NCI-H2029 (cell line): ENCODE measurements at regions not wholly inside any gene's neighbourhood (a gene's known extent, or its start where the extent isn't known, plus 50 kb on each side); places are given as distances from the start of the nearest gene placed in this dataset.

Experiments
- DNase-seq: peaks from one replicate; lab custom pipeline; 2025; lab: John Stamatoyannopoulos, UW

DNA sequence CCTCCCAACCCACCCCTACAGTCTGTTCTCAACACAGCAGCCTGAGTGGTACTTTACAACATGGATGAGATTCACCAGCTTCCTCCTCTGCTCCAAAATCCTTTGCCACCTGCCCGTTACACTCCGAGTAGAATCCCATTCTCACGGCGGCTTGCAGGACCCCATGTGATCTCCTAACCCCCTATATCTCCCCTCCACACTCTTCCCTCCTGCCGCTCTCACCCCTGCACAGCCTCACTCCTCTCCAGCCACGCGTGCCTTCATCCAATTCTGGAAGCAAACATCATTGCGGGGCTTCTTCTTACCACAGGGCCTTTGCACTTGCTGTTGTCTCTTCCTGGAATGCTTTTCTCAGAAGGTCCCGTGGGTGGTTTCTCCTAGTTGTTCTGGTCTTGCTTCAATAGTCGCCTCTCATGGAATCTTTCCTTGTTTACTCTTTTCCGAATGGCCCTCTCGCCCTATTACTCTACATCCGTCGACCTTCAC is 472.3 kb downstream of the CDH26 start:
- no peak for DNase-seq

DNA sequence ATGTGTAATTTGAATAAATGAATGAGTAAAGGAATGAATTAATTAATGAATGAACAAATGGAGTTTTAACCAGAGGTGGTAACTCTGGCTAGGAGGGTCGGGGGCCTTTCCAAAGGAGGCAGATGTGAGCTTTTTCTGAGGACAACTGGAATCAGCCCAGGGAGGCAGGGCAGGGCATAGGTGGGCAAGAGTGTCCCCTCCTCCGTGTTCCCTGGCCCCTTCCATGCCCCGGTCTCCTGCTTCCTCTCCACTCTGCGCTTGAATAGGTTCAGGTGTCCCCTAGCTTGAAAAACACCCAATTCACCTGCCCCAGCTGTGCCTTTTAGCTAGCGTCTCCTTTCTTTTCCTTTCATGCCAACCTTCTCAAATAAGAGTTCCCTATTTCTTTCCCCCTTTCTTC is 473.1 kb downstream of the CDH26 start:
- DNase-seq: no peak

DNA sequence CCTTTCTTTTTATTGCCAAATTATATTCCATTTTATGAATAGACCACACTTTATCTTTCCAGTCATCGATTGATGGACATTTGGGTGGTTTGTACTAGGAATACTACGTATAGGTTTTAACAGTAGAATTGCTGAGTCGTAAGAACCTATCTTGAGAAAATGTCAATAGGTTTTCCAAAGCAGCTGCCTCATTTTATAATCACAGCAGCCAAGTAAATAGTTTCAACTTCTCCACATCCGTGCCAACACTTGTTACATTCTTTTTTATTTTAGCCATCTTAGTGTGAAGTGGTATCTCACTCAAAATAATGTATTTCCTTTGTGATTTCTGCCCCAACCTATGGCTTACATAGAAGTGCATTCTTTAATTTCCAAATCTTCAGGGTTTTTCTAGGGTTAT is 479.2 kb downstream of the CDH26 start:
- no peak for DNase-seq

DNA sequence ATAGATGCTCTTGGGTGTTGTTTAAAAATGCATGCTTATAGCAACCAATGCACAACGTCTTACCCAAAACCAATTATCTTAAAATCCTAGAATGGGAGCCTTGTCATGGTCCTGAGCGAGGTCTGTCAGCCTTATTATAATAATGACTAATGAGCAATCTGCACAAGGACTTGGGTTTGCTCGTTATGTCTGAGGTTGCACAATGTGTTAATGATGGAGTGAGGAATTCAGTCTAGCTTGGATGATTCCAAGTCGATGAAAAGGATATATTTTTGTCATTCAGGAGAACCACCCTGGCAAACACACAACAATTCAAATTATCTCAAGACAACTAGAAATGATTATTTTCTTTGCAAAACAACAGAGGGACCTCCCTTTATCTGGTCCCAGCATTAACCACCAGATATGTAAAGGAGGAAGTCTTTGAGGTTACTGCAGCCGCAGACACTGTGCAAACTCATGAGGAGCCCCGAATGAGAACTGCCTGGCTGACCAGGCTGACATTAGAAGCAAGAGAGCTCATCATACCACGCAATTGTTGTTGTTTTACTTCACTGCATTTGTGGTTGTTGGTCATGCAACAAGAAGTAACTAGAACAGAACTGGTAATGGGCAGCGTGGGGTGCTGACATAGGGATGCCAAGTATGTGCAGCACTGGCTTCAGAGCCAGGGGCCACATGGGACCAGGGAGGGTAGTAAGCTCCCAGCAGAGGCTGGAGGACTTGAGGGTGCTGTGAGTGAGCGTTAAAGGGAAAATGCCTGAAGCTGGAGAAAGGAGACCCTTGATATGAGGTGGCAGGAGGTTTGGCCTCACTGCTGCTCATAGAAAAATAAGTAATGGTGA is 488.3 kb downstream of the CDH26 start:
- DNase-seq: no peak

DNA sequence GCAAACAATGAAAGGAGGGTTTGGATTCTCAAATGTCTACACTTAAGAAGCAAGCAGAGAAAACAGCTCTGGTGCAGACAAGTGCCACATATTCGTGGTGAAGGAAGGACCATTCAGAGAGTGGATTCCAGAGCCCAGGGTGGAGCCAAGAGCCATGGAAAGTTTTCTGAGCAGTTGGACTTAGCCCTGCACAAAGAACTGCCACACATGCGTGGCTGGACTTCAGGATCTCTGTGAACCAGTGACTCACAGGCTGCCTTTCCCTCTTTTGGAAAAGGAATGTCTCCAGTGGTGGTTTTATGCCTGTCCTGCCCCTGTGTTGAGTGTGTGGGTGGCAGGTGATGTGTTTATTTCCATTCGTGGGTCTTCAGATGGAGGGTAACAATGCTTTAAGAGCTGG is 489.5 kb downstream of the CDH26 start:
- no peak for DNase-seq

DNA sequence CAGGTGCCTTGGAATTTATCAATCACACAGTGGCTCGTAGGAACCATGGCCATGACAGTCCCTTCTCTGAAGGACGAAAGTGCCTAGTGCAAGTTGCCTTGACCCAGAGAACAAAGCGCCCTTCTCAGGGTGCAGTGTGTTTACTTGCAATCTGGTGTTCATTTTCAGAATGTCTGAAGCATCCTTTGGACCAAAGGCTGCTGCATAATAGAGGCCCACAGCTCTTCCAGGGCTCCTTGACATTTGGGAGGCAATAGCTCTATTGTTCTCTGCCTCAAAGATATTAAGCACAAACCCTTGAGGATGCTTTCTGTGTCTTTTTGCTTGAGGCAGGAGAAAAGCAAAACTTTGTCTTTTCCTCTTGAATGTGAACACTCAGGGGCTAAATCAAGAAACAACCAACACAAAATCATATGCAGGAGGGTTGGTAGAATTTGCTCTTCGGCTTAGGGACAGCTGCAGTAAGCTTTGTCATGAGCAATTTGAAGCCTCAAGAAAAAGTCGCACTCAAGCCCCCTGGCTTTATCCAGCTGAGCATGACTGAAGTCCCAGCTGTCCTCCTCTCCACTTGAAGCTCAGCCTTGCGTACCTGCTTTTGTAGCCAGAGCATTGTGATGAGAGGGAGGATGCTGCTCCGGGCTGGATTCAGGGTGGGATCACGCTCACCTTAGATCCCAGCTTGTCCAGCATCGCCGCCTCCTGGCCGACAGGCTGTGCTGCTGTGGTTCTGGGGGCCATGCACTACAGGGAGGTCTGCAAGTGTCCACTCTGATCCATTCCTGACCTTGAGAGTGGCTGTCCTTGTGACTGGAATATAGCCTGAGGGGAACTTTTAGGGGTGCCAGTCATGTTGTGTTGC is 495.4 kb downstream of the CDH26 start:
- DNase-seq: no peak

DNA sequence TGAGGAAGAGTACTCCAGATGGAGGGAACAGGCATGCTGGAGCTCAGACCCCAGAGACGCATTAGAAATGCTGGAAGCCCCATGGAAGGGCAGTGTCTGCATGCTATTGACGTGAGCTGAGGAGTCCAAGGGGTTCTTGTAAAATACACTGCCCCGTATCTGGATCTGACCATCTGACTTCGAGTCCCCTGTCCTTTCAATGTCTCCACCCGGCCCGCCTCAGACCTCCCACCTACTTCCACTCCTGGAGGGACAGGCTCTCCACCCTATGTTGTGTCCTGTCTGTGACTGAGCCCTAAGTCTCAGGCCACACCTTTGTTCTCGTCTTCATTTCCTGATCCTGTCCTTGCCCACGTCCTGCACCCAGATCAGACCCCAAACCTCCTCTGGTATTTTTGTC is 496.3 kb downstream of the CDH26 start:
- no peak for DNase-seq

DNA sequence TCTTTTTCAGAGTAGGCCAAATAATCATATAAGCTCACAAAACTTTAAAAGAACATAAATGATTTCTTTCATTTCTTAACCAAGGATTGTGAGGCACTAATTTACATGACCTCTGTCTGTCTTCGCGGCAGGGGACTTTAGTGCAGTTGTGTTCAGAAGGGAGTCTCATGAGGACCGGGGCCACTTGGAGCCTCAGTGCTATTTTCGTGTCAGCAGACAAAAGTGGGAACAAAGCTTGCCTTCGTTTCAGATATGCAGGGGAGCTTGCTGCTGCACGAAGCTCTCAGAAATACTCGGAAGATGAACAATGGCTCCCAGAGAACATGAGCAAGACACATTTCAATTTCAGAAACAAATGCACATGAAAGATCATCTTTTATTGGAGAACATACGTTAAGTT is 497.0 kb downstream of the CDH26 start:
- no peak for DNase-seq

DNA sequence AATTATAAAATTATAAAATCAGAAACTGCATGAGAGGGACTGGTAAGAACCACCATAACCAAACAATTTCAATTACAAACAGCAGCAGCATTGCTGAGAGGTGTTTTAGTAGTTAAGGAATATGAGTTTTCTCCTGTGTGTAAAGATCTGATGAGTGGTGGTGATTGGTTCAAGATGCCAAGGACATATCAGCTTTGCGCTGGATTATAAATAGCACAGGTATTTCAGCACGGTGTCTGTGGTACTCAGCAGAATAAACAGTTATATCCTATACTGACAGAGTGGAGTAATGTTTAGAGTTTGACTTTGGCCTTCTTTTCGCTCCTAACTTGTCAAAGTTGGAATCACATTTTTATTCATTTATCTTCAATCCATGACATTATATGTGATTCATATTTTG is 501.0 kb downstream of the CDH26 start:
- no peak for DNase-seq

DNA sequence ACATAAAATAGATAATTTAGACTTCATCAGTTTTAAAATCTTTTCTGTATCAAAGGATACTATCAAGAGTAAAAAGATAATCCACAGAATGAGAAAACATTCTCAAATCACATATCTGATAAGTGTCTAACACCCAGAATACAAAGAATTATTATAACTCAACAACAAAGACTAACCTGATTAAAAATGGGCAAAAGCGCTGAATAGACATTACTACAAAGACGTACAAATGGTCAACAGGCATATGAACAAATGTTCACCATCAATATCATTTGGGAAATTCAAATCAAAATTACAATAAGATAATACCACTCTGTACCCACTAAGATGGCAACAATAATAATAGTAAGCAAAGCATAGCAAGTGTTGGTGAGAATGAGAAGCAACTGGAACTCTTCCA is 503.8 kb downstream of the CDH26 start:
- no peak for DNase-seq

DNA sequence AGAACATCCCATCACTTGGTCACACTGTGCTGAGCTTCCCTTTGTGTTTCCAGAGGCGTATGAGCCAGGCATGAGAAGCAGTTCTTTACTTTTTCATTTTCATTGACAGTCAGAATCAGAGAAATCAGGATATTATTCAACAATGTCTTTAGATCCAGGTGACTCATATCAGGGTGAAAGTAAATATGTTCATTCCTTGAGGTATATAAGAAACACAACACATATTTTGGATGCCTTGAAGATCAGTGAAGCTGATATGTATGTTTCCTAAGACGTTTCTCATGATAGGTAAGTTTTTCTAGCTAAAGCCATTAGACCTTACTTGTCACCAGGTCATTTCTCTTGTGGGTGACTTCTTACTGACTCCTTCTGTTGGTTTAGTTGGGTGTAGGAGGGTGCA is 505.6 kb downstream of the CDH26 start:
- no peak for DNase-seq

DNA sequence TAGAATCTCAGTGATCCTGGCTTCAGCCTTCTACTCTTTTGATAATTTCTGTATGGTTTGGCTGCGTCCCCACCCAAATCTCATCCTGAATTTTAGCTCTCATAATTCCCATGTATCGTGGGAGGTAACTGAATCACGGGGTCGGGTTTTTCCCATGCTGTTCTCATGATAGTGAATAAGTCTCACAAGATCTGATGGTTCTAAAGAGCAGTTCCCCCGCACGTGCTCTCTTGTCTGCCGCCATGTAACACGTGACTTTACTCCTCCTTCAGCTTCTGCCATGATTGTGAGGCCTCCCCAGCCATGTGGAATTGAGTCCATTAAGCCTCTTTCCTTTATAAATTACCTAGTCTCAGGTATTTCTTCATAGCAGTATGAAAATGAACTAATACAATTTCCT is 507.2 kb downstream of the CDH26 start:
- DNase-seq: no peak

DNA sequence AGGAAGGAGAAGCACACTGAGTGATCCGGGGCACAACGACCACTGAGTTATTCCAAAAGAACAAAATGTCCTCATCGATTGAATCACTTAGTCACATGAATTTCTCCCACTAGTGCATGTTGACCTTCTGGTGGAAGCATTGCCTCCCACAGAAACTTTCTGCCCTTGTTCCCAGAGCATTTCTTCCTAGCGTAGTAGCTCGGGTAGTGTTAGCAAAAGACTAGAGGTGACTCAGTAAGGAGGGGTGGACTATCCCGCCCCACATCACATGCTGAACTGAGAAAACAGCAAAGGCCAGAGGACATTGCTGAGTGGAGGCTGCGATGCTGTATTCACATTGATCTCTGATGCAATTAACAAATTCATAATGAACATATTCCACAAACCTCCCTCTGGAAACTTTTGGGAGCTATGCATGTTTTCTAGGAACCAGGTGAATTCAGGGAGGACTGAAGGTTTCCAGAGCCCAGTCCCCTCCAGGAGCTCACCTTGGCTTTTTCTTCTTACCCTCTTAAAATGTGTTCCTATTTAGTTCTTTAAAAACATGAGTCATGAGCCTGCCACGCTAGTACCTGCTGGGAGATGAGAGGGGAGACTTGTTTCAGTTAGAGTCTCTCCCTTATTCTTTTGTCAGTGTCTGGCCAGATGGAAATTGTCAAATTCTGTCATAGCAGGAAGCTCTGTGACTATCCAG is 507.9 kb downstream of the CDH26 start:
- DNase-seq: no peak

DNA sequence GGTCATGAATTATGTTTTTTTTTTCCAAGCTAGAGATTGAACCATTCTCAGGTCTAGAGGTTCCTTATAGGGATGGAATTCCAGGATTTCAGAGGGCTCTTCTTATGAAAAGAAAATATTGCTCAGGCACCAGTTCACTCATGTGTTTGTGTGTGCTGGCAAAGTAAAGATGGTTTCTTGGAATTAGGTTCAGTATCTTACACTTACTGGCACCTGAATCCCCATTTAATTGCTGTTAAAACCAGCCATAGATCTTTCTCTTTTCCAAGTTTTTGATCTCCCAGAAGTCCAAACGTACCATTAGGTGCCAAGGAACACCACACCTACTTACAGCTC is 508.4 kb downstream of the CDH26 start:
- DNase-seq: no peak

DNA sequence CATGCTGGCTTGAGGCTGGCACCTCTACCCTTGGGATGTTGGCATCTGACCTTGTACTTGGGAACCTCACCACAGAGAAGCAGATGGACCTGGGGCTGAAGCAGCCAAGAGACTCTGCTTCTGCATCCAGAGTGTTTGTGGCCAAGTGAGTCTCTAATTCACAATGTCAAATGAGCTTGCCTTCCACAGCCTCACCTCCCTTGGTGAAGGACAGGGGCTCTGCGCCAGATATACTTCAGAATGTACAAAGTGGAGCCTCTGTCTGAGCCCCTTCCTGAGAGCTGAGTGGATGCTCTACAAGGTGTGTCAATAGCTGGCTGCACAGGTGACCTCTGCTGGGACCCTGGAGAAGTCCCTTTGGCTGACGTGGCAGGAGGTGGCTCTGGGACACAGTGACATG is 508.9 kb downstream of the CDH26 start:
- DNase-seq: peak; percentile 5

DNA sequence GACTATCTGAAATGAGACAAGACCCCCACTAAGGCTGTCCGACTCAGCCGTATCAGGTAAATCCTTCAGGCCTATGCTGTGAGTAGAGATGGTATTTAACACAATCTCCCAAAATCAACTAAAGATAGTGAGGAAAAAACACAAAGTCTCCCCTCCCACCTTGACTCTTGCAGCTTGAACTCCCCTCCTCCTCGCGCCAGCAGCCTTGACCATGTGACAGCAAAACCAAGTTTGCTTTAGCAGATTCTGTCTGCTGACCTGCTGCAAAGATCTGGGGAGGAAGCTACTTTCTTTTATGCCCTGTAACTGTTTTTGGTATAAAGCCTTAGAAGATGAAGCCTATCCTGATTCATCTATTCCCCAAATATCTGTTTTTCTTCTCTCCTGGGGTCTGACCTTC is 509.5 kb downstream of the CDH26 start:
- no peak for DNase-seq

DNA sequence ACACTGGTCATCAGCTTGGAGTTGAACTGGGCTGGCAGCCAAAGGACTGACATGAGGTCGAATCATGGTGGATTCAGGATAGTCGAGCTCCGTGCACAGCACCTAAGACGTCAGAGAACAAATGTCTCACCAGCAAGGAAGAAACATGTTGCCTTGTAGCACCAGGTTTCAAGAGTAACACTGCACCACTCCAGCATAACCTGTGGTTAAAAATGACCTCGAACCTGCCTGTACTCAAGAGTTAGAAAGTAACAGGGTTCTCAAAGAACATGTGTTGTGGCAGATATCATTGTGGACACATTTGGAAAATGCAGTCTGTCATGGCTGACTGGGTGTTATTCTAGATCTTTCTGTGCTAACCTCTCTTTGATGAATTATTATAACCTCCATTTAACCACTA is 511.6 kb downstream of the CDH26 start:
- no peak for DNase-seq

DNA sequence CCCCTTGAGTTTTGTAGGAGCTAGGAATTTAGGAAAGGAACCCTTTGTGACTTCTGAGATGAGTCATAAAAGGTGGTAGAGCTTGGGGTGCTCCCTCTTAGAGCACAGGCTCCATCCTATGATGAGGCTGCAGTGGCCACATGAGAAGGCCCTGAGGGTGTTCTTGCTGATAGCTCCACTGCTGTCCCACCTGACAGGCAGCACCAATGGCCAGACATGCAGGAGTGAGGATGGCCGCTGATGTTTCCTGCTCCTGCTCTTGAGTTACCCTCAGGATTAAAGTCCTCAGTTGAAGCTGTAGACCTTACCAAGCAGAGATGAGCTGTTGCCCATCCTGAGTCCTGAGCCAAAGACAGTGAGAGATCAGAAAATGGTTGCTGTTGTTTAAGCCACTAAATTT is 512.1 kb downstream of the CDH26 start:
- no peak for DNase-seq

DNA sequence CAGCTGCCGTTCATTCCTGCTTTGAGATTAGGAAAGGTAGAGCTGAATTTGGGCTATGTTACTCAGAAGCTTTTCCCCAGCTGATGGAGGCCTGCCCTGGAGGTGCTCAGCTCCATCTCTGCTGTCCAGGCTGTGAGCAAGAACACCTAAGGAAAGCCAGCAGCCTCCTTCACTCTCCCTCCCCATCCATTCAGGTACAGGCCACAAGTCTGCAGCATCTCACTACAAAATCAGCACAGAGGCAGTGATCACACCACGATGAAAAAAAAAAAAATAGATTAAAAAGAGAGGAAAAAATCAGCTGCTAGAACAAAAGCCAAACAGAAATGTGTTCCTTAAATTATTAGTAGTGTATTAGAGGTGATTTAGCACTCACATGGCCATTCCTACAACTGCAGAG is 515.0 kb downstream of the CDH26 start:
- no peak for DNase-seq

DNA sequence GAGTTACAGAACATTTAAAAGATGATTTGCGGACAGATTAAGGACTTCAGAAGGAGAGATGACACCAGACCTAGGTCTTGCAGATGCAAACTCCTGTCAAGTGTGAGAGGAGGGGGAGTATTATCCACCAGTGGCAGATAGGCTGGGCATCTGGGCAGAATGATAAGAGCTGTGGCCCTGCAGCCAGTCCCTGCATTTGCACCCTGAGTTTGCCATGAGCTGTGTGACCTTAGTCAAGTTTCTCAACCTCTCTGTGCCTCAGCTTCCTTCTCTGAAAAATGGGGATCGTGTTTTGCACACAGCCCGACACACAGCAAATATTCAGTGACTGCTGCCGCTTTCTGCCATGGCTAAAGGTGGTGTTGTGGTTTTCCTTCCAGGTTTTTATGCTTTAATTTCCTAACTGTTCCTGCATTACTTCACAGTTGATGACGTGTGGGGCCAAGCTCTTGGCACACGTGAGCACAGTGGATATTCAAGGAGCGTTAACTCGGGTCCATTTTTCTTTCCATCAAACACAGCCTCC is 516.2 kb downstream of the CDH26 start:
- no peak for DNase-seq

DNA sequence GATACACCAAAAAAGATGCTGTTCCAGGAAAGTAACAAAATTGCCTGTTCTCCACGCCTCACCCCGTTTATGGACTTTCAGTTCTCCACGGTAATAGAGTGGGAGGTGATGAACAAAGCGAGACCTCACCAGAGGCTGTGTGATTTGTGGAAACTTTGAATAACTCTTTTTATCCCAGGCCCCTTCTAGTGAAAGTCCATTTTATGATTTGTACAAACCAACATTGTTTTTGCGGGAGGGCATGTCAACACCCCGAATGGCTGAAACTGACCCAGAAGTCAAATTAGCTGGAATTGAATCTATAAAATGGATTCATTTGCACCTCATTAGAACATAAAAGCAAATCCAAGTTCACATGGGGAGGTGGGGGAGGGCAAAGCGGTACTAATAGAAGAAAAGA is 517.8 kb downstream of the CDH26 start:
- no peak for DNase-seq

DNA sequence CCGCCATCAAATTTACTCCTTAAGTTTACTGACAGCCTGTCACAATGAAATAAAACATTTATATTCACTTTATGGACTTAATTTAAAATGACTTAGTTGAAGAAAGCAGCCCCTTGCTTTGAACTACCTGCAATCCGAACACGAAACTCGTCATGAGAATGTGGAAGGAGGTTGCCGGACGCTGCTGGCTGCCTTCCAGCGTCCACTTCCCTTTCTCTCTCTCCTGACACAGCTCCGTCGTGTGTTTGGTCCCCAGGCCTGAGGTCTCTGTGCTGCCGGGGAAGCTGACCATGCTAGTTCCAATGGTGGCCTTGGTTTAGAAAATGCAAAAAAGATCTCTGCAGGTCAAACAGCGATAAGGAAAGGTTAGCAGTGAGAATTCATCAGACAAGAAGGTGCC is 519.7 kb downstream of the CDH26 start:
- no peak for DNase-seq

DNA sequence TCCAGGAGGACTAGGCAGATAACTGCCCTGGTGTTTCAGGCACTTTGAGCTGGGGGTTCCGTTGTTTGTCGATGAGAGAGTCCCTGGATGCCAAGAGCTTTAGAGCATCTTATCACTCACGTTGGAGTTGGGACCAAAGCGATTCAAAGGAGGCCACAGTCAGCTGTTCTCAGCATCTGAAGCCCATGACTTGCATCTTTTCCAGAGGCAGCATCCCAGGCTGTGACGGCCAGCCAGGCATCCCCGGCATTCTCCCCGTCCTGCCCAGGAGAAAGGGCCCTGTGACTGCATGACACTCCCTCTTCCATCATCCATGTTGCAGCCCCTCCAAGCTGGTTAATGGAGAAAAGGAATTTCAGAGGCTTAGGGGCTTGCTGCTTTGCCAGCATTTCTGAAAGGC is 520.3 kb downstream of the CDH26 start:
- no peak for DNase-seq
